ENCODE measurements at regions not wholly inside any gene's neighbourhood (a gene's known extent, or its start where the extent isn't known, plus 50 kb on each side); places are given as distances from the start of the nearest gene placed in this dataset.

DNA sequence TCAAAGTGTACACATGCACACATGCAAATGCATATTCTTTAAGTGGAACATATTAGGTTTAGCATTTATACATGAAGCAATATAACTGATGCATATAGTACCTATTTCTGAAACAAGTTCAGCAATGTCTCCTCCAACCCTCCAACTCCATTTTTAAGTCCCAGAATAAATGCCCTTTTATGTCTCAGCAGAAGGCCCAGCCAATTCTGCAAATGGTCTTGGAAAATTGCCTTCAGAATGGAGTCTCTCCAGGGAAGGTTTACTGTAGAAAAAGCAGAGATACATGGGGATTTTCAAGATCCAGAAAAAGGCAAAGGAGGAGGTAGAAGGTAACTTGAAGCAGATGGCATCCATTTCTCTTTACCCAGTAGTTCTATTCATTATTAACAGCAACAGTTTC is 633.3 kb downstream of the MAFB start:
- no peak for DNase-seq (ENCODE audit: low spot score)
- no peak overlapping the region for H3K4me3 ChIP-seq
- H3K27ac ChIP-seq = no peak overlapping the region
- TF ChIP-seq, protein P1, sequence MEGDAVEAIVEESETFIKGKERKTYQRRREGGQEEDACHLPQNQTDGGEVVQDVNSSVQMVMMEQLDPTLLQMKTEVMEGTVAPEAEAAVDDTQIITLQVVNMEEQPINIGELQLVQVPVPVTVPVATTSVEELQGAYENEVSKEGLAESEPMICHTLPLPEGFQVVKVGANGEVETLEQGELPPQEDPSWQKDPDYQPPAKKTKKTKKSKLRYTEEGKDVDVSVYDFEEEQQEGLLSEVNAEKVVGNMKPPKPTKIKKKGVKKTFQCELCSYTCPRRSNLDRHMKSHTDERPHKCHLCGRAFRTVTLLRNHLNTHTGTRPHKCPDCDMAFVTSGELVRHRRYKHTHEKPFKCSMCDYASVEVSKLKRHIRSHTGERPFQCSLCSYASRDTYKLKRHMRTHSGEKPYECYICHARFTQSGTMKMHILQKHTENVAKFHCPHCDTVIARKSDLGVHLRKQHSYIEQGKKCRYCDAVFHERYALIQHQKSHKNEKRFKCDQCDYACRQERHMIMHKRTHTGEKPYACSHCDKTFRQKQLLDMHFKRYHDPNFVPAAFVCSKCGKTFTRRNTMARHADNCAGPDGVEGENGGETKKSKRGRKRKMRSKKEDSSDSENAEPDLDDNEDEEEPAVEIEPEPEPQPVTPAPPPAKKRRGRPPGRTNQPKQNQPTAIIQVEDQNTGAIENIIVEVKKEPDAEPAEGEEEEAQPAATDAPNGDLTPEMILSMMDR (IDR thresholded peaks at IDR 0.05) = no peak

DNA sequence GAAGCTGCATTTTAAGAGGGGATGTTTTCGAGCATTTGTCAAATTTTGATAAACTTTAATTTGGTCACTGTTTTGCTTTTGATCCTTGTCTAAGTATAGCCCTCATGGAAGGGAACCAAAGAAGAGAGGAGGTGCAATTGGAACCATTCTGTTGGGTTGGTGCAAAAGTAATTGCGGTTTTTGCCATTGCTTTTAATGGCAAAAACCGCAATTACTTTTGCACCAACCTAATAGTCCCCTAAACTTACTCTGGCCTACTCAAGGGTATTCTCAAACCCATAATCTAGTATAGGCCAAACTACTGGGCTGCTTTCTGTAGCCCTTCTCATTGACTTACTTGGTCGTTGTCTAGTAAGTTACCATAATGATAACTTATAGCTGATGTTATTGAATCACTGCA is 634.7 kb downstream of the MAFB start:
- no peak overlapping the region for H3K27ac ChIP-seq
- no peak overlapping the region for H3K4me3 ChIP-seq
- DNase-seq (ENCODE audit: low spot score) = no peak
- TF ChIP-seq, protein P1 (IDR thresholded peaks at IDR 0.05) = no peak

DNA sequence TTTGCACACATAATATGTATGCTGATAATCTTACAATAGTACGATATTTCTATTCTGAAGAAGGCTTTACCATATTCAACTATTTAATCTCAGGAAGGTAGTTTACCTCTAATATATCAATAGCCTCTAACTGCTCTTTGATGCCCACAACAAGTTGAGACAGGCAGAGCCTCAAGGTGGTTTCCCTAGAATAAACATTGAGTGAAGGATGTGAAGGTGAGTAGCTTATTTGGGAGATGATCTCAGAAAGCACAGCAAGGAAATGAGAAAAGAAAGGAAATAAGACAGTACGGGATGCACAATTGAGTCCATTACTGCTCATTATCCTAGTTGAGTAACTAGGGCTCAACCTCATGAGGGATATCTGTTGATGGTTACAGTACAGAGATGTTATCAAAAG is 638.4 kb downstream of the MAFB start:
- TF ChIP-seq, protein P1 (IDR thresholded peaks at IDR 0.05) = no peak
- no peak overlapping the region for H3K4me3 ChIP-seq
- DNase-seq (ENCODE audit: low spot score) = no peak
- H3K27ac ChIP-seq = no peak overlapping the region

DNA sequence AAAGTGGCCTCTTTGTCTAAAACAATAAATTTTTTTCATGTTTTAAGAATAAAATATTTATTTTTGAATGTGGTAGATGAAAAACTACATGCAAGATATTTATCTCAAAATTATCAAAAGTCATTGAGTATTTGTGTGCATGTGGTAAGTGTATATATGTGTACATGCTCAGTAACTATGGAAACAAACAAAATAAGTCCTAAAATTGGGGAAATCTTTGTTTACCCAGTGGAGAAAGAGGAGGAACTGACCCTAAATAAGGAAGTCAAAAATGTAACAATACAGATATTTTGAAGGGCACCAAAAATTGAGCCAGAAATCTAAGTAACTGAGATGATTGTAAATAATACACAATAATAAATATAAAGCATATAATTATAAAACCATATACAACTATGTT is 639.2 kb downstream of the MAFB start:
- TF ChIP-seq, protein P1 (IDR thresholded peaks at IDR 0.05) = no peak

DNA sequence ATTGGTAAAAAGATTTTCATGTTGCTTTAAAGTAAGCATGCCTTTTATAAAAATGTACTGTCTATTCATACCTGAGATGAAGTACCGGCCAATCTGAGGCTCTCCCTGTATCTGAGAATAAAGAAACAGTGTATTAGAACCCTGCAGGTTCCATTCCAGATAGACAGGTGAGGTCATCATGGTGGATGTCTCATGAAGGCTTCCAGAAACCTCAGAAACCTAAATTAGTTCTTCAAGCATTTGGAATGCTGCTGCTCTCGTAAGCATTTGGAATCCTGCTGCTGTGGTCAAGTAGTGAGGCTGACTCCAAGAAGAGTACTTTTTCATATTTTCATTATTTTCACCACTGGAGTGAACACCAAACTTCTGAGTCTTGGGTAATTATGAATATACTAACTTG is 642.3 kb downstream of the MAFB start:
- DNase-seq (ENCODE audit: low spot score) = no peak
- Histone ChIP-seq H3K27ac (no peak overlapping the region), H3K4me3 (no peak overlapping the region)
- TF ChIP-seq, protein P1 (IDR thresholded peaks at IDR 0.05) = no peak

More for the DNA sequence above, 639.2 kb downstream of the MAFB start:
- H3K4me3 ChIP-seq = no peak overlapping the region
- DNase-seq (ENCODE audit: low spot score) = no peak
- no peak overlapping the region for H3K27ac ChIP-seq

DNA sequence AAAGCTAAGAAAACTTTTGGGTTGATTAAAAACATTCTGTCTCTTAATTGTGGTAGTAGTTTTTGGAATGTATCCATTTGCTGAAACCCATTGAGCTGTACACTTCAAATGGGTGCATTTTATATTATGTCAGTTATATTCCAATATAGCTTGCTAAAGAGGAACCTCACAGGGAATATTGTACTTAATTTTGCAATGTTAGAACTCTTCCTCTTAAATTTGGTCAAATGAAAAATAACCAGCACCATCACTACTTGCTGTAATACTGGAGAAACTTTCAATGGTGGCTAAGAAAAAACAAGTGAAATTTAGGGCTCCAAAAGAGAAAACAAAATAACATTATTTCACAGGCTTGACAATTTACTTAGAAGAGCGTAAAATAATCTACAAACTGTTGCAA is 651.5 kb downstream of the MAFB start:
- H3K27ac ChIP-seq = no peak overlapping the region
- DNase-seq (ENCODE audit: low spot score) = no peak
- H3K4me3 ChIP-seq = no peak overlapping the region
- TF ChIP-seq, protein P1 (IDR thresholded peaks at IDR 0.05) = no peak

DNA sequence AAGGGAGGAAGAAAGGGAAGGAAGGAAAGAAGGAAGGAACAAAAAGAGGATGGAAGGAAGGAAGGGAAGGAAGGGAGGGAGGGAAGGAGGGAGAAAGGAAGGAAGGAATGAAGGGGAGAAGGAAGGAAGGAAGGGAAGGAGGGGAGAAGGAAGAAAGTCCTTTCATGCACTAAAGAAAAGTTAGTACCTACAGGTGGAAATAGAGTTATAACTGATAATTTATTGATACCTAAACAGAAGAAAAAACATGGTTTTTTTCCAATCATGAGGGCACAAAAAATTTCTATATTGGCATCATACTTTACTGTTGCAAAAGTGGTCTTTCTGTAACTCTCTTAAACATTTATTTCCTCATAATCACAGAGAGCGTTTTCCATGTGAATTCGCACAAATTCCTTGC is 659.4 kb downstream of the MAFB start:
- no peak overlapping the region for H3K27ac ChIP-seq
- no peak for DNase-seq (ENCODE audit: low spot score)
- no peak overlapping the region for H3K4me3 ChIP-seq
- TF ChIP-seq, protein P1 (IDR thresholded peaks at IDR 0.05) = no peak

Measured in coronary artery (tissue), 2 donors.